GM08714 (cell line): ENCODE measurements at regions not wholly inside any gene's neighbourhood (a gene's known extent, or its start where the extent isn't known, plus 50 kb on each side); places are given as distances from the start of the nearest gene placed in this dataset.

Experiments used
- H3K4me3 ChIP-seq: fragments of 200-500 bp; sonication (Bioruptor generic); 2 replicates; pipeline ENCODE4 v1.5.1; 2014; ENCODE audit warnings: mild to moderate bottlenecking, low read length, inconsistent platforms
- ZNF274 ChIP-seq: IDR thresholded peaks from 2 replicates; pipeline ENCODE4 v1.6.1; 2012; ENCODE audit warnings: mild to moderate bottlenecking, low read depth, low read length

DNA sequence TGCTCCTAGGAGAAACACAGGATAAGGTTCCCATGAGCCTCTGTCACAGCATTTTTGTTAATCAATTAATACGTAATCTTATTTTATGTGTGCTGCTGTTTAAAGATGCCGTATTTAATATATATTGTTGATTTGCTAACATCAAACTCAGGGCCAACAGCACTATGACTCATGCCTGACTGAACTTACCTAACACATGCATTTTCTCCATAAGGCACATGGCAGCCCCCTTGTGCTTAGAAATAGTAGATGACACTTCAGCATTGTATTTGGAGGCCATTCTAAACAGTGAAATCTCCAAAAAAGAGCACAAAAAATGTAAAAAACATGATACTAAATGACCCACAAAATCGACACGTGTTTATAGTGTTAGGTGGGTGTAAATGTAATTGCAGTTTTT lies 314.8 kb downstream of the MYCN start:
- TF ChIP-seq ZNF274: no peak
- H3K4me3 ChIP-seq: no peak overlapping the region

- H3K4me3 ChIP-seq: no peak overlapping the region
- TF ChIP-seq ZNF274: no peak
Measured at GRCh38 chr2:16254356-16254965, 314.1 kb downstream of the MYCN start.

DNA sequence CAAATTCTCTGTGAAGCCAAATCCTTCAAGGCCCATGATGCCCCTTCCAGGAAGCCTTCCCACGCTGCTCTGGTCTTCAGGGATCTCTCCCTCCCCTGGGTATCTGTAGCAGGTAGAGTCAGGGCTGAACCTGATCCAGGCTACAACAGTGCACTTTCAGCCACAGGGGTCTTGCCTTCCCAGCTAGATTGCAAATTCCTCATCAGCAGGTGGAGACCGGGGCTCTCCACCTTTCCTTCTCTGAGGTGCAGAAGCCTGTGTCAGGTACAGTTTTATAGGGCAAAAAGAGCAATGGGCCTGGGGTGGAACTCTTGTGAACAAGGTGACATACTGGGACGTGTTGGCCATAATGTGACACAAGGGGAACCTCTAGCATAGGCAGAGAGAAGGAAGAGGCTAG lies 312.9 kb downstream of the MYCN start:
- no peak for TF ChIP-seq ZNF274
- H3K4me3 ChIP-seq: no peak overlapping the region

DNA sequence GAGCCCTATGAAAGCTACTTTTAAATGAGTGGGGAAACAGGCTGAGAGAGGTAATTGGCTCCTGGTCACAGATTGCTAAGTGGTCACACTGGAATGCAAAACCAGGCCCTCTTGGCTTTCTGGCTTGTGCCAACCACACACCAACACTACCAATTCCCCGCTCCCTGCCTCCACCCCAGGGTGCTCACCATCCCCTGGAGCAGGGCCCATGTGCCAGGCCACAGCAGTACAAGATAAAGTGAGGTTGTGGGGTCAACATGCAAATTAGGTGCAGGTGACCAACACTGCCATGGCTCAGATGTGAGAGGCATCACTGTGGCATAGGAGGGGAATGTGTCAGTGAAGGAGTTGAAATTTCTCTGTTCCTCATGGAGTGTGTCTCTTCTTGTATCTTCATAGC lies 312.5 kb downstream of the MYCN start:
- TF ChIP-seq ZNF274: no peak
- H3K4me3 ChIP-seq: no peak overlapping the region

GRCh38 chr2:16252251-16252650 lies 311.9 kb downstream of the MYCN start:
- H3K4me3 ChIP-seq: no peak overlapping the region
- no peak for TF ChIP-seq ZNF274

DNA sequence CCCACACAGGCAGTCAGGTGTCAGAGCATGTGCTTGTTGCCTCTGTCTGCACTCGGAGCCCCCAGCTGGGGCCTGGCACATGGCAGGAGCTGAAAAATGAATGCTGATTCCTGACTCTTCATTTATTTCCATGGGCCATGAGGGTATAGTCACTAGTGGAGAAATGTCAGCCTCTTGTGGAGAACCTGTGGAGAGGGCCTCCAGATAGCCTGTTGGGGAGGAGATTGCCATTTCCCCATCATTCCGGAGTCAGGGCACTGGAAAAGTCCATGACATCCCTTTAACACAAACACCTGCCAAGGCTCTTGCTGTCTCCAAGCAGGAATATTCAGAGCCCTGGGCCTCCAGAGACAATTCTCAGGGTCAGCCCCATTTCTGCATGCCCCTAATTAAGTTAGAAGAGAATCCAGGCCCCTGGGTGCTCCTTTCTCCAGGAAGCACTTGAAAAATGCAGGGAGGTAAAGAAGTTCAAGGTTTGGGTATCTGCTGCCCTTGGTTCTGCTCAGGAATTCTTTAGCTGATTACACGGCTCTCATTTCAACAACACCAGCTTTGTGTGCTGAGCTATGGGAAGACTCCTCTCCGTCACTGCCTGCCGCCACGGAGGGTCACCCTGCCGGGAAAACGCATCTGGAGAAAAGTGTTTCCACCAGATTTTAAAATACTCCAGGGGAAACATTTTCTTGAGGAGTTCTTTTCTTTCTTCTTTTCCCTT lies 311.3 kb downstream of the MYCN start:
- no peak for TF ChIP-seq ZNF274
- no peak overlapping the region for H3K4me3 ChIP-seq

DNA sequence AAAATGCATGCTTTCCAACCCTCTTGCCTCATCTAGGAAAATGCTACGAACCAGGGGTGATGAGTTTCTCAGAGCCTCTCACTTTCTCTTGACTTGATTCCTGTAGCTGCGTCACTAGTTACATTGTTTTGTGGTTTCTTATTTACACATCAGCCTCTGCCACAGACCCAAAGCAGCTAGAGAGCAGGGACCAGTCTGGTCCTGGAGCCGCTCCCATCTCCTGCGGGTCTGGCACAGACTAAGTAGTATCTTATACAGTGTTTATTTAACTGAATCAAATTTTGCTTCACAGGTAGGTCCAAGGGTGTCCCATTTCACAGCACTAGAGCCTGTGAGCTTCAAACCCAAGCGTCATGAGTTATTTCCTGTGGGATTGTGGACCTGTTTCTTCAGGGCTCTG lies 310.5 kb downstream of the MYCN start:
- H3K4me3 ChIP-seq: no peak overlapping the region
- no peak for TF ChIP-seq ZNF274

GRCh38 chr2:16250466-16250865 lies 310.1 kb downstream of the MYCN start:
- H3K4me3 ChIP-seq: no peak overlapping the region
- no peak for TF ChIP-seq ZNF274

DNA sequence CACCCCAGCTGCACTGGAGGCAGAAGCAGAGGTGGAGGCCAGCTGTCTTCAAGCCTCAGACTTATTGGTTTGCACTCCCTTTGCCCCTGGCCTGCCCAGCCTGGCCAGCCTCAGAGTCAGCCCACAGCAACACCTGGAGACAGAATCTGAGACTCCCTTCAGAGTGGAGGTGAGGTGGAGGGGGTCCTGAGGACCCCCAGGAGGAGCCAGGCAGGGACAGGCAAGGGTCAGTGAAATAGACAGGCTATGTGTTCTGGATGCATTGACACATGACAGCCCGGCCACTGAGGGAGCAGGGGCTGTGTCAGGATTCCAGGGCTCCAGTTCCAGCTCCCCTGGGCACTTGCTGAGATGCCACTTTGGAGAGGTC lies 309.7 kb downstream of the MYCN start:
- no peak overlapping the region for H3K4me3 ChIP-seq
- TF ChIP-seq ZNF274: no peak

- no peak for TF ChIP-seq ZNF274
- H3K4me3 ChIP-seq: no peak overlapping the region
Measured at GRCh38 chr2:16249246-16250055, 309.1 kb downstream of the MYCN start.

GRCh38 chr2:16248571-16249105 lies 308.3 kb downstream of the MYCN start:
- TF ChIP-seq ZNF274: no peak
- no peak overlapping the region for H3K4me3 ChIP-seq

DNA sequence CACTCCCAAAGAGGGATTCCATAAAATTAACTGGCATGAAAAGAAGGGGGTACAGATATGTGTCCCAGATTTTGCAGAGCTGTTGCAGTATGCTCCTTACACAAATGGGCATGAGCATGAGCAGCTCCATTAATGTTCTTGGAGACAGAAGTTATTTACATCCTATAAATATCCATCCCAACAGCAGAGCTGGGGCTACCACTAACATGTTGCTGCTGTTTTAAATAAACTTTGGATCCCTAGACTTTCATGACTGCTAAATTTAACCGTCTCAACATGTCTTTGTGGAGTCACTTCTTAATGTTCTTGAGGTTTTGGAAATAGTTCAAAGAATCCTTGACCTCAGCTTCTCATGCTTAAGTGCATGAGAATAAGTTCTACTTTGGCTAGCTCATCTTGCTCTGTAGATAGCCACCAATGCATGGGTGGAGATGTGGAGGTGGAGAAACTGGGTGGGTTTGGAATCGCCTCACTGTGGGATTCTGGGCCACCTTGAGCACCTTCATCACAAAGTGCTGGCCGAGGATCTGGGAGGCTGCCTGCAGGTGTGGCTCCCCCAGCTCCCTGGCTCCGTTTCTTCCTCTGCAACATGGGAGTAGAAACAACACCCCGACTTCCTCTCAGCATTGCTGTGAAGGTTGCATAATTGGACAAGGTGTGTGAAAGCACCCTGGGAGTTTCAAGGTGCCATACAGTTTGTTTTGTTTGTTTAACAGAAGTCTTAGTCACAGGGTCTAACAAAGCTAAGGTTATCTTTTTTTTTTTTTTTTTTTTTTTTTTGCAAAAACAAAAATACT lies 307.2 kb downstream of the MYCN start:
- no peak overlapping the region for H3K4me3 ChIP-seq
- no peak for TF ChIP-seq ZNF274

- TF ChIP-seq ZNF274: no peak
- no peak overlapping the region for H3K4me3 ChIP-seq
Measured at GRCh38 chr2:16246911-16247310, 306.6 kb downstream of the MYCN start.

- TF ChIP-seq ZNF274: no peak
- no peak overlapping the region for H3K4me3 ChIP-seq
Measured at GRCh38 chr2:16246281-16246850, 306.0 kb downstream of the MYCN start.
